ENCODE measurements at regions not wholly inside any gene's neighbourhood (a gene's known extent, or its start where the extent isn't known, plus 50 kb on each side); places are given as distances from the start of the nearest gene placed in this dataset.

- no peak for ATAC-seq (replicated peaks)
- Mint-ChIP-seq H3K9me3 (peaks cover 4% of the 10 kb centered on the region), H3K36me3 (ENCODE audit: low read depth) (no peaks in the 10 kb centered on the region), H3K27ac (no peak overlapping the region), H3K4me1 (peaks cover 4% of the 10 kb centered on the region), H3K27me3 (no peaks in the 10 kb centered on the region), H3K4me3 (no peak overlapping the region)
Observed at GRCh38 chr2:217367464-217367863, 507.6 kb upstream of the TNP1 start.

DNA sequence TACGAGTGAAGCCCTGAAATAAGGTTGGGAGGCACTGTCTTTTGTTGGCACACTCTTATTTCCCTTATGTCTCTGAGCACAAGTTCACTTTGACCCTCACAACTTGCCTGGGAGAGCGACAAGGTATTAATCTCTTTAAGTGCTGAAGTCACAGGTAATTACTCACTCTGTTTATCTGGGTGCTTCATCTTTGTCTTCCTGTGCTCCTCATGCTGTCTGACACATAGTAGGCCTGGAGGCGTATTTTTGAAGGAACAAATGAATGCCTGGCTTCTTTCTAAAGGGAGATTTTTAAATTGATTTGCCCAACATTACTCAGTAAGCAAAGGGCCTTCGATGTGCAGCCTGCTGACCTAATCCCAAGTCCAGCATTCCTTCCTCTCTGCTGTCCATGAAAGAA, 507.1 kb upstream of the TNP1 start:
- Mint-ChIP-seq H3K27me3 (no peaks in the 10 kb centered on the region), H3K4me3 (no peak overlapping the region), H3K4me1 (peaks cover 4% of the 10 kb centered on the region), H3K36me3 (ENCODE audit: low read depth) (no peaks in the 10 kb centered on the region), H3K27ac (no peak overlapping the region), H3K9me3 (peaks cover 4% of the 10 kb centered on the region)
- ATAC-seq (replicated peaks), result no peak

DNA sequence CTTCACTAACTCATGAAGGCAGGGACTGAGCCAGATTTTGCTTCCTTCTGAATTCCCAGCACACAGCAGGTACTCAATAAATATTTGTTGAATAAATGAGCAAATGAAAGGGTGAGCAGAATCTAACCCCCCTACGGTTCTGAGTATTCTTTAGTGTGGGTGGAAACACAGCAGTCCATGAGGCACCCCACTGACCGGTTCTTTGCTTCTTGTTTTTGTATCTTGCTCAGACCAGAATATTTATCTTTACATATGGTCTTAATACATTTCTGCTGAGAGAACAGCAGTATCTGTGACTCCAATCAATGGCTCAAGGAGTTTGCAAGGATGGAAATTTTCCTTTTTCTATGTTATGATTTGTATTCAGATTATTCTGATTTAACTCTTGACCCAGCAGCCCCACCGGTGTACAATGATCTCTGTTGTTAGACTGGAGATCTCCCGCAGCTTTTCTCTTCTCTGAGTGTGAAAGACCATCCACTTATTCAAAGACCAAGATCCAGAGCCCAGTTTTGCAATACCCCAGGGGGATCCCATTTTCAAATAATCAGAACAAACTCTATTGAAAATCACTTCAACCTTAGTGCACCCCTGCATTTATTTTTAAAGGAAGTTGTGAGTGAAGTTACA, 506.5 kb upstream of the TNP1 start:
- H3K27me3 Mint-ChIP-seq, result no peaks in the 10 kb centered on the region
- no peak for ATAC-seq (replicated peaks)
- H3K36me3 Mint-ChIP-seq (ENCODE audit: low read depth), result no peaks in the 10 kb centered on the region
- H3K9me3 Mint-ChIP-seq, result peaks cover 4% of the 10 kb centered on the region
- H3K4me1 Mint-ChIP-seq, result peaks cover 4% of the 10 kb centered on the region
- H3K27ac Mint-ChIP-seq, result no peak overlapping the region
- H3K4me3 Mint-ChIP-seq, result no peak overlapping the region

GRCh38 chr2:217365656-217366055, 505.8 kb upstream of the TNP1 start:
- Mint-ChIP-seq H3K4me3 (no peak overlapping the region), H3K4me1 (peaks cover 4% of the 10 kb centered on the region), H3K27me3 (no peaks in the 10 kb centered on the region), H3K9me3 (peaks cover 4% of the 10 kb centered on the region), H3K36me3 (ENCODE audit: low read depth) (no peaks in the 10 kb centered on the region), H3K27ac (no peak overlapping the region)
- ATAC-seq (replicated peaks), result no peak

- H3K9me3 Mint-ChIP-seq, result no peaks in the 10 kb centered on the region
- no peak overlapping the region for H3K4me3 Mint-ChIP-seq
- H3K27me3 Mint-ChIP-seq, result no peaks in the 10 kb centered on the region
- no peak for ATAC-seq (replicated peaks)
- no peaks in the 10 kb centered on the region for H3K4me1 Mint-ChIP-seq
- no peaks in the 10 kb centered on the region for H3K36me3 Mint-ChIP-seq (ENCODE audit: low read depth)
- no peak overlapping the region for H3K27ac Mint-ChIP-seq
Observed at GRCh38 chr2:217364224-217364623, 504.4 kb upstream of the TNP1 start.

- no peaks in the 10 kb centered on the region for H3K27me3 Mint-ChIP-seq
- no peak for ATAC-seq (replicated peaks)
- no peaks in the 10 kb centered on the region for H3K36me3 Mint-ChIP-seq (ENCODE audit: low read depth)
- H3K4me1 Mint-ChIP-seq, result no peaks in the 10 kb centered on the region
- H3K9me3 Mint-ChIP-seq, result peaks cover 2% of the 10 kb centered on the region
- no peak overlapping the region for H3K4me3 Mint-ChIP-seq
- no peak overlapping the region for H3K27ac Mint-ChIP-seq
Observed at GRCh38 chr2:217363470-217363869, 503.6 kb upstream of the TNP1 start.

- H3K27me3 Mint-ChIP-seq, result no peaks in the 10 kb centered on the region
- H3K4me1 Mint-ChIP-seq, result no peaks in the 10 kb centered on the region
- H3K36me3 Mint-ChIP-seq (ENCODE audit: low read depth), result no peaks in the 10 kb centered on the region
- no peak for ATAC-seq (replicated peaks)
- no peak overlapping the region for H3K4me3 Mint-ChIP-seq
- H3K27ac Mint-ChIP-seq, result no peak overlapping the region
- H3K9me3 Mint-ChIP-seq, result peaks cover 3% of the 10 kb centered on the region
Observed at GRCh38 chr2:217362710-217363109, 502.8 kb upstream of the TNP1 start.

DNA sequence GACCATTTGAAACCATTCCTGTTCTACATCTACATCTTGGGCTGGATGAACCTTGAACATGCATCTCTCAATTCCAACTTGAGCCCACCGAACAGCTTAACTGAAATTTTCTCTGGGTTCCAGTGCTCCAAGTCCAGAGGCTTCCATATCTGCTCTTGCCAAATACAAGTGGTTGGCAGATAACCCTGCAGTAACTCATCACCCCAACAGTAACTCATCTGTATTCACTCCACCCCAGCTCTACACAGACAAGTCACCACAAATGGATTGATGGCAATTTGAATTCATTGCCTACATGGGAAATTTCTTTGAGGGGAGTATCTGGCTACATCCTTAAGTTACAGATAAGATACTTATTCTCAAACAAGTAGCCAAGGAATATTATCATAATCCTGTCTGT, 502.4 kb upstream of the TNP1 start:
- ATAC-seq (replicated peaks), result no peak
- no peaks in the 10 kb centered on the region for H3K36me3 Mint-ChIP-seq (ENCODE audit: low read depth)
- H3K4me3 Mint-ChIP-seq, result no peak overlapping the region
- peaks cover 3% of the 10 kb centered on the region for H3K9me3 Mint-ChIP-seq
- no peak overlapping the region for H3K27ac Mint-ChIP-seq
- H3K4me1 Mint-ChIP-seq, result no peaks in the 10 kb centered on the region
- H3K27me3 Mint-ChIP-seq, result no peaks in the 10 kb centered on the region

DNA sequence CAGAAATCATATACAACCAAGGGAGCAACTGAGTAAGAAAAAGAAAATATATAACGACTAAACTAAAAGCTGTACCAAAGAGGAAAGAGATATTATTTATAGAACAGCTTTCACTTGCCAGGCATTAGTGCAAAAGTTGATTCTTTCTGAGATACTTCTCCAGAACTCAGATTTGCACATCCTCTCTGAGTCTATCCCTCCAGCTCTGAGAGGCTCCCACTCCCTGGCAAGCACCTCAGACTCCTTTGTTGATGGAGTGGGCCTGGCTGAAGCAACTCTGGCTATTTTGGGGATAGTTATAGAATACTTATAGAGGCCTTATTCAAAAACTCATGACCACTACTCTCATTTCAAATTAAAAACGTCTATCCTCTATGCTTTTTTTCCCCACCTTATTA, 501.6 kb upstream of the TNP1 start:
- Mint-ChIP-seq H3K4me1 (no peaks in the 10 kb centered on the region), H3K36me3 (ENCODE audit: low read depth) (no peaks in the 10 kb centered on the region), H3K9me3 (peaks cover 3% of the 10 kb centered on the region), H3K27me3 (no peaks in the 10 kb centered on the region), H3K27ac (no peak overlapping the region), H3K4me3 (no peak overlapping the region)
- no peak for ATAC-seq (replicated peaks)

GRCh38 chr2:217360781-217361482, 501.1 kb upstream of the TNP1 start:
- no peak overlapping the region for H3K27ac Mint-ChIP-seq
- H3K9me3 Mint-ChIP-seq, result peaks cover 3% of the 10 kb centered on the region
- ATAC-seq (replicated peaks), result no peak
- no peaks in the 10 kb centered on the region for H3K27me3 Mint-ChIP-seq
- H3K4me1 Mint-ChIP-seq, result no peaks in the 10 kb centered on the region
- no peak overlapping the region for H3K4me3 Mint-ChIP-seq
- H3K36me3 Mint-ChIP-seq (ENCODE audit: low read depth), result no peaks in the 10 kb centered on the region

GRCh38 chr2:217360111-217360510, 500.2 kb upstream of the TNP1 start:
- ATAC-seq (replicated peaks), result no peak
- Mint-ChIP-seq H3K4me1 (no peaks in the 10 kb centered on the region), H3K36me3 (ENCODE audit: low read depth) (no peaks in the 10 kb centered on the region), H3K9me3 (peaks cover 3% of the 10 kb centered on the region), H3K27ac (no peak overlapping the region), H3K27me3 (no peaks in the 10 kb centered on the region), H3K4me3 (no peak overlapping the region)

- Mint-ChIP-seq H3K4me3 (no peak overlapping the region), H3K27me3 (no peaks in the 10 kb centered on the region), H3K9me3 (peaks cover 3% of the 10 kb centered on the region), H3K4me1 (no peaks in the 10 kb centered on the region), H3K36me3 (ENCODE audit: low read depth) (no peaks in the 10 kb centered on the region), H3K27ac (no peak overlapping the region)
- ATAC-seq (replicated peaks), result no peak
Observed at GRCh38 chr2:217357886-217358620, 498.2 kb upstream of the TNP1 start.

DNA sequence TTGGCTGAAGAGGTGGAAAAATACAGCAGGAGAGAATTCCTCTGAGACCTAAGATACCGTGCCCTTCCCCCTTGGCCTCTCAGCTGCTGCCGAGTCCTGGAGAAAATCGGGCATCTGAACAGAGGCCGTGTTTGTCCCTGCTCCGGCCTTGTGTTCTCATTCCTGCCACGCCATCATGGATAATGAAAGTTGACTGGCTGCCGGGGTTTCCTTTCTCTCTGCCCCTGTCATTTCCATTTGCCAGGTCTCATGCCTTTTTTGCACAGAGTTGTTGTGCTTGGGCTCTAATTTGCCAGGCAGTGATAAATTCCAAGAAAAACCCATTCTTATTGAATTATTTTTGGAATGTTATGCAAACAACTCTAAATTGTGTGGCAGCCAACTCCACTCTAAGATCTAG, 496.9 kb upstream of the TNP1 start:
- Mint-ChIP-seq H3K27me3 (no peaks in the 10 kb centered on the region), H3K36me3 (ENCODE audit: low read depth) (no peaks in the 10 kb centered on the region), H3K4me3 (no peak overlapping the region), H3K4me1 (no peaks in the 10 kb centered on the region), H3K27ac (no peak overlapping the region), H3K9me3 (peaks cover 3% of the 10 kb centered on the region)
- ATAC-seq (replicated peaks), result no peak

GRCh38 chr2:217356142-217356541, 496.3 kb upstream of the TNP1 start:
- Mint-ChIP-seq H3K27ac (no peak overlapping the region), H3K27me3 (no peaks in the 10 kb centered on the region), H3K9me3 (peaks cover 3% of the 10 kb centered on the region), H3K4me3 (no peak overlapping the region), H3K4me1 (no peaks in the 10 kb centered on the region), H3K36me3 (ENCODE audit: low read depth) (no peaks in the 10 kb centered on the region)
- ATAC-seq (replicated peaks), result no peak

GRCh38 chr2:217353591-217353990, 493.7 kb upstream of the TNP1 start:
- no peak for ATAC-seq (replicated peaks)
- peaks cover 2% of the 10 kb centered on the region for H3K9me3 Mint-ChIP-seq
- no peaks in the 10 kb centered on the region for H3K27me3 Mint-ChIP-seq
- no peak overlapping the region for H3K27ac Mint-ChIP-seq
- H3K4me1 Mint-ChIP-seq, result no peaks in the 10 kb centered on the region
- H3K4me3 Mint-ChIP-seq, result no peak overlapping the region
- no peaks in the 10 kb centered on the region for H3K36me3 Mint-ChIP-seq (ENCODE audit: low read depth)

Data from activated T-helper 17 cell treated with anti-CD3 and anti-CD28 coated beads, Interleukin-2, amount 50 U/mL, for 72 hours (primary cell).